ENCODE measurements at regions not wholly inside any gene's neighbourhood (a gene's known extent, or its start where the extent isn't known, plus 50 kb on each side); places are given as distances from the start of the nearest gene placed in this dataset.
"Not testable (repeated sequence)": the region's sequence is repeated elsewhere in the genome, so short reads cannot be mapped to it uniquely, and the experiment has no call there.

DNA sequence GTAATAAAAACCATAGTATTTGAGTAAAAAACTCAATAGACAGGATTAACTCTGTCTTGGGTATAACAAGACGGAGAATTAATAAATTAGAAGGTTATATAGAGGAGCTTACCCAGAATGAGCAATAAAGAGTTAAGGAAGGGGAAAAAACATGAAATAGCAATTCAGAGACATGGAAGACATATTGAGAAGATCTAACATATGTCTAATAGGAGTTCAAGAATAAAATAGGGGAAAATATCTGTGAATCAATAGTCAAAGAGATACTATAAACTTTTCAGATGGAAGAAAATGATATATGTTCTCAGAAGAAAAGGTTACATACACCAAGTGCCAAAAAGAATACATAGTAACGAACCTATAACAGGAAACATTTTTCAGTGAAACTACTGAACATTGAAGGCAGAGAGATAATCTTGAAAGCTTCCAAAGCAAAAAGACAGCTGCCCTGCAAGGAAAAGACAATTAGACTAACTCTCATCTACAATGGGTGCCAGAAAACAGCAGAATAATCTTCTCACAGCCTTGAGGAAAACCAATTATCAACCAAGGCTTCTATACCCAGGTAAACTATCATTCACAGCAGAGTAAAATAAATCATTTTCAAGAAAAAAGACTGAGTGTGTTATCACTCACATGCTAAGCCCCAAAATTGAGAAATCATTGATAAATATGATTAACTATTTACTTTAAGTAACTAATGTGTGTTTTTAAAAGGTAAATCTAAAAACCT, 106.0 kb downstream of the ENC1 start:
- no peak for DNase-seq

DNA sequence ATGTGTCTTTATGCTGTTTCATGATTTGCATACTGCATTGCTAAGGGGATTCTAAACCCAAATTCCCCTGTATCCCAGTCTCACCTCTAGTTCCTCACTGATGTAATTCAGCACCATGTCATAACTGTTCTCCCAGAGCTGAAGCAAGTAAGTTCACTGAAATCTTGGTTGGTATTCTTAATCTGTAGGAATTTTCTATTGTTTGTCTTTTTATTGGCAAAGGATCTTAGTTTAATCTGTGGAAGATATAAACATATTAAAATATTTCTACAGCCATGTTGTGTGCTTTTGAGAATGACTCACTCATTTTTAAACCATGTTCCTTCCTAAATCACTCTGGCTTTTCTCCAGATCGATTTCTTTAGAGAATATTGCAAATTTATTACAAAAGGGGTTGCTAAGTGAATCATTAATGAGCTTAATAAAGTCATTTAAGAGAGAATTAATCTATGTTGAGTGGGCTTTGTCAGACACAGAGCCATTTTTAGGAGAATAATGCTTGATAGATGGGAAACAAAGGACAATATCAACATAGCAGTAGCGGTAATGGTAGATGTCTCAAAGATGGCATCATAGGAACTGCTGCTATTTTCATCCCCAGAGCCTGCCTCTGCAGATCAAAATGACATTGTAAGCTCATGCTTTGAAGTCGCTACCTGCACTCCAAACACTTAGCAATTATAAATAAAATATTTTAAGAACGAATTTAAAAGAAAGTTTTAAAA, 110.0 kb downstream of the ENC1 start:
- DNase-seq: no peak

DNA sequence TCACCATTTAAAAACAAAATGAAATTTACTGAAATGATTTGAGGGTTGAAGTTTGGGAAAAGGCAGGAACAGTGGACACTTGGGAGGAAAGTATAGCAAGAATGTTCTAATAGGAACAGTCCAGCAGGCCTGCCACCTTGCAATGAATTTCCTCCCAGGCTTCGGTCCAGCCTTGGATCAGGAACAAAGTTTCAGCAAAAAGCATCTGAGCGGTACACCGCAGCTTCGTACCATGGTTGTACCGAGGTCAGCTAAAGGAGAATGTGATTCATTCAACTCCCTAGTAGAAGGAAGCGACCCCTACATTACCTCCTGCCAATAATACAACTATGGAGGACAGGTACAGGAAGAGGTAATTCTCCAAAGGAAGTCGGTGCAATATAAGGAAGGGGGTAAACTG, 111.4 kb downstream of the ENC1 start:
- no peak for DNase-seq

DNA sequence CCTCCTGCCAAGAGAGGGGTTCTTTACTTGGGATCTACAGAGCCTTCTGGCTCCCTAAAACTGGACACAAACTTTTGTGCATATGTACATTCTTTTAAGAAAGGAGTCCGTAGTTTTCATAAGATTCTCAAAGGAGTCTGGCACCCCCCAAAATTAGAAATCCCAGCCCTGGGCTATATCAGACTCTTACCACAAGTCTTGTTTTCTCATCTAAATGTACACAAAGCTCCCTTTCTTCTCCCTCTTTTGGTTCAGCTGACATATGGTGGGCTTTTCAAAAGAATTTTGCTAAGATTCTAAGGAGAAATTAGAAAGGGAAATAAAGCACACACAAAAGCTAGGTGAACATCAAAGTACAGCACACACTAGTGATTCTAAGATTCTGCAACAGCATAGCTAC, 114.4 kb downstream of the ENC1 start:
- no peak for DNase-seq

DNA sequence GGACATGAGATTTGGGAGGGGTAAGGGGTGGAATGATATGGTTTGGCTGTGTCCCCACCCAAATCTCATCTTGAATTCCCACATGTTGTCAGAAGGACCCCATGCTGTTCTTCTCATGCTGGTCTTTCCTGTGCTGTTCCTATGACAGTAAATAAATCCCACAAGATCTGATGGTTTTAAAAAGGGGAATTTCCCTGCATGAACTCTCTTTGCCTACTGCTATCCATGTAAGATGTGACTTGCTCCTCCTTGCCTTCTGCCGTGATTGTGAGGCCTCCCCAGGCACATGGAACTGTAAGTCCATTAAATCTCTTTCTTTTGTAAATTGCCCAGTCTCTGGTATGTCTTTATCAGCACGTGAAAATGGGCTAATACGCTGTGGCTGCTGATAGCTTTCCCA, 115.8 kb downstream of the ENC1 start:
- not testable (repeated sequence) for DNase-seq

DNA sequence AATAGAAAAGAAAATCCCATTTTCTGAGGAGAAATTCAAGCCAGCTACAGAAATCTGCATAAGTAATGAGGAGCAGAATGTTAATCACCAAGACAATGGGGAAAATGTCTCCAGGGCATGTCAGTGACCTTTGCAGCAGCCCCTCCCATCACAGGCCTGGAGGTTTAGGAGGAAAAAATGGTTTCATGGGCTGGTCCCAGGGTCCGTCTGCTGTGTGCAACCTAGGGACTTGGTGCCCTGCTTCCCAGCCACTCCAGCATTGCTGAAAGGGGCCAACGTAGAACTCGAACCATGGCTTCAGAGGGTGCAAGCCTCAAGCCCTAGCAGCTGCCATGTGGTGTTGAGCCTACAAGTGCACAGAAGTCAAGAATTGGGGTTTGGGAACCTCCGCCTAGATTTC, 116.8 kb downstream of the ENC1 start:
- not testable (repeated sequence) for DNase-seq

DNA sequence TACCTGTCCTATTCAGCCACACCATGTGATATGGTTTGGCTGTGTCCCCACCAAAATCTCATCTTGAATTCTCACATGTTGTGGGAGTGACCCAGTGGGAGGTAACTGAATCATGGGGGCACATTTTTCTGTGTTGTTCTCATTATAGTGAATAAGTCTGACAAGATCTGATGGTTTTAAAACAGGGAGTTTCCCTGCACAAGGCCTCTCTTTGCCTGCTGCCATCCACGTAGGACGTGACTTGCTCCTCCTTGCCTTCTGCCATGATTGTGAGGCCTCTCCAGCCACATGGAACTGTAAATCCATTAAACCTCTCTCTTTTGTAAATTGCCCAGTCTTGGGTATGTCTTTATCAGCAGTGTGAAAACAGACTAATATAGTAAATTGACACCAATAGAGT, 117.7 kb downstream of the ENC1 start:
- DNase-seq: not testable (repeated sequence)

DNA sequence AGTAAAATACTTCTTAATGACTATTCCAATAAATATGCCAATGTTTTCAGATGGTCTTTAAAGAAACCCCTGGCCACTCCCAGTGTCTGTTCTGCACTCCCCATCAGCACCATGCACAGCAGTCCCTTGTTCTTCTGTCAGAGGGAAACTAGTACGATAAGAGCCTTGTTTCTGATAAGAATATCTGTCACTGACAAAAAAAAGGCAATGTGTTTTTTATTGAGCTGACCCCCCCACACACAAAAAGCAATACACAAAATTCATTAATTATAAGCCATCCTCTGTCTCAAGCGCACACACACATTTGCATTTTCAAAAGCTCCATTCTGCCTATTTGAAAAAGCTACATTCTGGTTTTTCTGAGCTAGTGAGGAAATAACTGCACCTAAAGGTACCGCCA, 119.1 kb downstream of the ENC1 start:
- no peak for DNase-seq

DNA sequence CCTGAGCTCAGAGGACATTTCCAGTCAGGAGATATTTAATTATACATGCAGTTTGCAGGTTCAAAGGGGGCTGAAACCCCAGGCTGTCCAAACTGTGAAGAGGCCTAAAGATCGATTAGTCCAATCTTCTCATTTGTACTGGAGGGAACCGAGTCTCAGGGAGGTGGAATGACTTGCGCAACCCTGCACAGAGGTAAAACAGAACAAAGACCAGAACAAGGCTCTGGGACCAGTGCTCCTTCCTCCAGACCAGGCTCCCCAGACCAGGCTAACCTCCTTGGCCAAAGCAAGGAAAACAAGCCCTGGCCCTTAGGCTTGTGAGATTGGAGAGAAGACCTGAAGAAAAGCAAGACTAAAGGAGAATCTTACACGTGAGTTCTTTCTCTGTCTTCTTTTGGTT, 120.8 kb downstream of the ENC1 start:
- no peak for DNase-seq

DNA sequence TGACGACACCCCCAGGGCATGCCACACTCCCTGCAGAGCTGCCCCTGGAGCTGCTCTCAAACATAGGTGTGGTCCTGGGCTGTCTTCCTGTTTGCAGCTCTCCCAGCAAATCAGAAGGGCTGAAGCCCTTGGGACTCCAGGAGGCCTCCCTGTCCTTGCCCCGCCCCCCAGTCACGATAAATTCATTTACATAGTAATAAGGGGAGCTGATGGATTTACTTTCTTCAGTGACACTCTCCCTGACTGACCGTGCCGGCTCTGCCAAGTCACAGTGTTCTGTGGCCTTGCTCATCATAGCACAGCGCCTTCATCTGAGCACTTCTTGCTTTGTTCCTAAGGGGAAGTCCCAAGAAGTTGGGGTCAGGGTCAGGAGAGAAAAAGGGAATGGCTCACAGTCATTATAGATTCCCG, 121.4 kb downstream of the ENC1 start:
- no peak for DNase-seq

DNA sequence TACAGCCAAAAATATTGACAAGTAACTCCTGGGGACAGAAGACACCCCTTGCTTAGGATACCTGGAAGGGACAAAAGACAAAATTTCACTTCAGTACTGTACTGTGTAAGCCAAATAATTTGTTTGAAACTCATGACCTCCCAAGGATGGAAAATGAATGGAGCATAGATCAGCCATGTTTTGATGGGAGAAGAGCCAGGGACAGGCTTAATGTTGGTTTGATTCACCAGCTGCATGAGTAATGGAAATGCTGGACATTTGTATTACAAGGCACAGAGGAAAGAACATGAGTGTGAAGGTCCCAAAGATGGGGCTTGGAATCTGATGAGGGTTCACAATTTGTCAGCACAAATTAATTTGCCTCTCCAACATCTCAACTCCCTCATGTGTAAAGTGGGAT, 122.8 kb downstream of the ENC1 start:
- DNase-seq: no peak

DNA sequence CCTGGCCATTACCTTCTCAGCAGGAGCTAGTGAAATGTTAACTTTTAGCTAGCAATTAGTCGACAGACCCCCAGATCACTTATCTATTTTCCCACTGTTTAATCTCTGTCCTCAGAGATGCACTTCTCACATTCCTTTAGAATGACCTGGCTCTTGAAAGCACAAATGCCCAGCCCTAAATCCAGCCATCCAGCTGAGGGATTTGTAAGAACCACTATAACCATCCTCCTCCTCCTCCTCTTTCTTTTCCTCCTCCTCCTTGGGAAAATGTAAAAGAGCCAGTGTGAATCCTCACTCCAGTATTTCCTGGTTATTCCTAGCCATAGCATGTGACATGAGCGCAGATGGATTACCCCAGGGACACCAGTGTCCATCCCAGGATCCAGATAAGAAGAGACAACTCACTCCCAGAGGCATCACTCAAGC, 124.3 kb downstream of the ENC1 start:
- DNase-seq: no peak

DNA sequence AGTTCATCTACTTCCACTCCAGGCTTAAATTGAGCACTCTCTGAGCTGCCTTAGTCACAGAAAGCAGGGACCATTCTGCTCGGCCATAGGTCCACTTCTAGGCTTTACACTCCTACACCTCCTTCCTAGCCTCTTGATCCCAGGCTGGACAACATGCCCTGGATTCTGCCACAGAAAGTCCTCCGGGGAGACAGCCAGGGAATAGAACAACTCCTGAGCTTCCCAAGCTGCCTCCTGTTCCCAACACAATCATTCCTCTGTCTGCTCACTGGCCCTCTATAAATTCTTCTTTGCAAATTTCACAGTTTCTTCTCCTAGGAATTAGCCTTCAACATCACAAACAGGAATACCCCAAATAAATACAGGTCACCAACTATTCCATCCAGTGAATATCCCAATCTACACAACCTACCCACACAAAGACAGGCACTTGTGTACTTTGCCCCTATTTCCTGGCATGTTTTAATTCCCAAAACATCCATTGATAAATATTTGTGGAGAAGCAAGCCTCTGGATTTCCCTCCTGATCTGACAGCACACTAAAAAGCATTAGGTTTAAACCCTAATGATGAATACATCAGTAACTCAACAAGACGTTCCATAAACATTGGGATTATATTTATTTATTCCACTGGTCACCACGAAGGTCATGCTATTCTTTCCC, 125.5 kb downstream of the ENC1 start:
- no peak for DNase-seq

DNA sequence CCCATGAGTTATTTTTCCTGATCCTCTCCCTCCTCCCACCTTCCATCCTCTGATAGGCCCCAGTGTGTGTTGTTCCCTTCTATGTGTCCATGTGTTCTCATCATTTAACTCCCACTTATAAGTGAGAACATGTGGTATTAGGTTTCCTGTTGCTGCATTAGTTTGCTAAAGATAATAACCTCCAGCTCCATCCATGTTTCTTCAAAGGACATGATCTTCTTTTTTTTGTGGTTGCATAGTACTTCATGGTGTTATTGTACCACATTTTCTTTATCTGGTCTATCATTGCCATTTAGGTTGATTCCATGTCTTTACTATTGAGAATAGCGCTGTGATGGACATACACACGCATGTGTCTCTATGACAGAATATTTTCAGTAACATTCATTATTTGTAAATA, 128.8 kb downstream of the ENC1 start:
- not testable (repeated sequence) for DNase-seq

DNA sequence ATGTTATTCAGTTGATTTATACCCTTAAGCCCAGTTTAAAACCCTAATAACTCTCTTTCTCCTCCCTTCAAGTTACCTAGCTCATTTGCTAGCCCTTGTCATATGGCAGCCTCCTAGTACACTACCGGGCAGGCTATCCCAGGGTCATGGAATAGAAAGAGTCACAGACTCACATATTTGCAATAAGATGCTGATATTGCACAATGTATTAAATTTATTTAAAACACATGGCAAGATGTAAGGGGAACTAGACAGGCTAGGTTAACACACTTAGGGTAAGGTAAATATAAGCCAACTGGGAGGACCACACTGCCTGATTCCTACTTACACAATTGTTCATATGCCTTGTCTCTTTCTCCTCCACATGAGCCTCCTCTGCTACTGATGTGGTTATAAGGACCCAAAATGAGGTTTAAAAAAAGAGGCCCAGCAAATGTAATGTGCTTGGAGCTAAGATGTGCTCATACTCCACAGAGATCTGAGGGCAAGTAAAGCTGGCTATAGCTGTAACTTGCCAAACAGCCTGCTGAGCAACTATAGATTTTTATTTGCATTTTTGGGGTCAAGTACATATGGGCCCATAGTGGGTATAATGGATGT, 130.0 kb downstream of the ENC1 start:
- no peak for DNase-seq

DNA sequence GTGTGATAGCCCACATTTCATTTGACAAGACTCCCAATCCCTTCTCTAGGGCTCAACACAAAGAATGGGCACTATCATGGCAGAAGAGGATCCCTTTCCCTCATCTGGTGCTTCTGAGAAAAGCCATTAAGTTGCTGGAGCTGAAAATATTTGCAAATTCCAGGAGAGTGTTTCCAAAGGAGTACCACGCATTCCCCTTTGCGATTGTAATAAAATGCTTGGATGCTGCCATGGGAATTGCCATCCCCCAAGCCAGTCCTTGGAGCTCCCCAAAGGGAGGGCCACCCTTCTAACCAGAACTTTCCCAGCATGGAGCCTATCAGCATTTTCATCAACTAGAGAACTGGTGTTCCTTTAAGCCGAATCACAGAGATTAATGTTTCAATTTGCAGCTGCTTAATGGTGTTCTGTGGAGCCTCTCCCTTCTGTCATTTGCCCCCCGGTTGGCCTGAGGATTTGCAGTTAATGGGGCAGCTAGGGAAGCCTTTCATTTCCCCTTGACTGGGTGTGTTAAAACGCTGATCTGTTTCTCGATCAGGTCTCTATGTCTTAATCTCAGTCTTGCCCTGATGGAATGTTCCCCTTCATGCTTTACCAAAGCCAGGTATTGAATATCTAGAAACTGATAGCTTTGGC, 133.0 kb downstream of the ENC1 start:
- DNase-seq: no peak

DNA sequence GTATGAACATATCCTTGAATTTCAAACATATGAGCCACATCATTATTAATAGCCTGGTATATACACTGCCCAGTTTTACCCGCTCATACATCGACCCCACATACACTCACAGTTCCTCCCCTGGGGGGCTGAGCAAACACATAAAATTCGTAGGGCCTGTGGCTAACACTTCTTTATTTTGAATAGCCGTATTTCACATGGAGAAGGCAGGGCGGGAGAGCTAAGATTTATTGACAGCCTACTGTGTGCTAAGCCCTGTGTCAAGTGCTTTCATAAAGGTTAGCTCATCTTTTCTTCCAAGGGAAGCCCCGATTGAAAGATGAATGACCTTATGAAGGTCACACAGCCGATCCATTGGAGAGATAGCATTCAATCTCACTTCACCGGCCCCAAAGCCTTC, 134.4 kb downstream of the ENC1 start:
- no peak for DNase-seq

DNA sequence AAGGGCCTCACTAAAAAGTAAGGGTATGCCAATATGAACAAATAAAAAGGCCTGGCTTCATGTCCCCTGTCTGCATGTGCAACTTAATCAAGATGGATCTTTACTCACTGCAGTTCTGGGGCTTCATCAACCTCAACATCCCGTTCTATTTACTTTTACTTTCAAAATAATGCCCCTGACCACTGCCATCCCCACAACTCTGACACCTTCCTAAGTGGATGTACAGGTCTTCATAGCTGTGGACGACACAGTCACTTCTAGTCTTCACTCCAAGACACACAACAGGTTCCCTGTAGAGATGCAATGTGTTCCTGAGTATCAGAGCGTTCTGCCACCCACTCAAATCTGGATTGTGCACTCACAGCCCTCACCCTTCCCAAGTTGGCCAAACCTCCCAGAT, 136.1 kb downstream of the ENC1 start:
- no peak for DNase-seq

DNA sequence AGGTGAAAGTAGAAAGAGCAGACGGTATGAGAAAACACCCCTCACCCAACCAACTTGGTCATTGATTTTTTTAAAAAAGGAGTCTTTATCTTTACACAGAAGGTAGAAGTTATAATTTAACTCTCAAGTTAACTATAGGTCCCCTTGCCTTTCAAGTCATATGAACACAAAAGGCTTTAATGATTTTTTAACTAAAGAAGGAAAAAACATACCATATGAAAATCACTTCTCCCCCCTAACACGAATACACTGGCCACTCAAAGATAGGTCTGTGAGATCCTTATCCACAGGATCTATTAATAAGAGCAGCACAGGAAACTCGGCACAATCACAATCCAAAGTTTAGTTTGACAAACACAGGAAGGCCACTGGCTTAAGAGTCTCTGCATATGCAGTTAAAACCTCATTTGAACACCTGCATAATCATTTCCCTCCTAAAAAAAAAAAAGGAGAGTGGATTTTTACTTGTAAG, 138.0 kb downstream of the ENC1 start:
- no peak for DNase-seq

DNA sequence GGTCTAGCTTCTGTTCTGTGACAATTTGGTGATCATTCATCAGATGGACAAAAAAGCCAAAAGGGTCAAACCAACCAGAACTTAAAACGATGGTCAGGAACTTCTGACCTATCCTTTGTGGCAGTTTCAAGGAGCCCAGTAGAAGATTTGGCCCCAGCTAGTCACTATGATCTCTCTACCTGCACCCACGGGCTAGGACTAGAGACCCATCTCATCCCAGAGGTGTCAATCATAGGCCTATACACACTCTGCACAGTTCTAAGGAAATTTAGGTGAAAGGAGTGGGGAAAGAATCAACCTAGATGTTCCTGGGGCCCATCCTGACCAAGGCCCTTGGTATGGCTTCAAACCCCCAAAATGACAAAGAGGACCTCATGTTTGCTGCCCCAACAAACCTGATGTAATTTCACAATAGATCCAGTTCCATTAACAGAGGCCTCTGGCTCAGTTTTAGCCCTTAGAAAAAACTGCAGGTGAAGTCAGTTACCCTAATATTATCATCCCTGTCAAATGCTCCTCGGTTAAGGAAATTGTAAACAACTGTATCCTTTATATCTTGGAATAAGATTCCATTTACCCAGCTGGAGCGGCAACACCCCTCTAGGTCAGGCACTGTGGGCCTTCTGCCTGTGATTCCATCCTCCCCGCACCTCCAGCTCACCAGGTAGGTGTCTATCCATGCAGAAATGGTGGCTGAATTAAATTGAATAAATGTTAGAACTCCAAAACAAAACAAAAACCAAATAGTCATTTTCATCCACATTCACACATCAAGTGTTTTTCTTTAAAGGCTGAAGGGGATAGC, 138.7 kb downstream of the ENC1 start:
- no peak for DNase-seq

DNA sequence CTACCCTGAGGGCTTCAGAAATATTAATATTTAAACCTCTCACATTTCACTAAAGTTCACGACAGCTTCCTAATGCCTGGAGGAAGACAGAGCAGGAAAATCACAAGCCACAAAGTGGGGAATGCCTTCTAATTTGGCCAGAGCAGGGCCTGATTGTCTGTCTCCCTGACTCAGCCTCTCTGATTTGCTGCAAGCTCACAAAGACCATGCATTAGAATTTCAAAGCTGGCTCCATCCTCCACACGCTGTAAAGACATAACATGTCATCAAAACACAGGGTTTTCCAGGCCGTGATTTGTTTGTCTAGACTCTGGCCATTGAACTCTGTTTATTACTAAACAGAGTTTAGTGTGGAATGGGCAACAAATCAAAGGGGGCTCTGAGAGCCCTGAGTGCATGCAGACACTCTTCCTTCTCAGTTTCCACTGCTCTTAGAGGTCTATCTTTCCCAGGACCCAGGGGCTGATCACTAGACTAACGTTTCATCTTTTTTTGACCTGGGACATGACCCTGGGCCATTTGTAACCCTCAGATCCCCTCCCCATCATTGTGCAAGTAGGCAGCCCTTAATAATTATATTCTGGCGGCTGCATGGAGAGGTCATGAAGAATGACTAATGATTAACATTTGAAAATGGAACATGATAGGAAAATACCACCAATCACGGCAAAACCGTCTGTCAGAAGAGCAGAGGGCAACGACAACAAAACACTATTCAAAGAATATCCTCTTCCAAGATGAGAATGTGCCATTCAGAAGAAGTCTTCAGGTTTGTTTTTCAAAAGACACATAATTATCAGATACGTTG, 140.2 kb downstream of the ENC1 start:
- no peak for DNase-seq
